ENCODE measurements at regions not wholly inside any gene's neighbourhood (a gene's known extent, or its start where the extent isn't known, plus 50 kb on each side); places are given as distances from the start of the nearest gene placed in this dataset.
A peak's percentile ranks its signal among the peaks of the same experiment; 100 is the strongest.

- DNase-seq (ENCODE audit: low spot score) (peak; percentile 52), ATAC-seq (ENCODE audit: low read depth) (no peak)
- Histone ChIP-seq H3K4me3 (ENCODE audit: severe bottlenecking) (no peak overlapping the region), H3K27me3 (ENCODE audit: insufficient read depth, poor library complexity, severe bottlenecking) (peaks cover 39% of the 10 kb centered on the region), H3K36me3 (ENCODE audit: low read depth) (no peaks in the 10 kb centered on the region), H3K27ac (ENCODE audit: poor library complexity, severe bottlenecking) (no peak overlapping the region), H3K4me1 (ENCODE audit: insufficient read depth, poor library complexity, severe bottlenecking) (no peaks in the 10 kb centered on the region), H3K9me3 (ENCODE audit: severe bottlenecking) (no peaks in the 10 kb centered on the region)
- TF ChIP-seq CTCF (IDR thresholded peaks at IDR 0.05; ENCODE audit: poor library complexity, severe bottlenecking): no peak
These were observed 66.4 kb upstream of the KCNG1 start for GRCh38 chr20:51089272-51089781.

GRCh38 chr20:51087266-51087665, 64.4 kb upstream of the KCNG1 start:
- Histone ChIP-seq H3K36me3 (ENCODE audit: low read depth) (no peaks in the 10 kb centered on the region), H3K4me3 (ENCODE audit: severe bottlenecking) (no peak overlapping the region), H3K9me3 (ENCODE audit: severe bottlenecking) (no peaks in the 10 kb centered on the region), H3K27me3 (ENCODE audit: insufficient read depth, poor library complexity, severe bottlenecking) (peaks cover 41% of the 10 kb centered on the region), H3K27ac (ENCODE audit: poor library complexity, severe bottlenecking) (no peak overlapping the region), H3K4me1 (ENCODE audit: insufficient read depth, poor library complexity, severe bottlenecking) (no peaks in the 10 kb centered on the region)
- TF ChIP-seq CTCF (IDR thresholded peaks at IDR 0.05; ENCODE audit: poor library complexity, severe bottlenecking): no peak
- no peak for ATAC-seq (ENCODE audit: low read depth)
- peak; percentile 35 for DNase-seq (ENCODE audit: low spot score)

GRCh38 chr20:51085769-51086168, 62.9 kb upstream of the KCNG1 start:
- no peaks in the 10 kb centered on the region for H3K4me1 ChIP-seq (ENCODE audit: insufficient read depth, poor library complexity, severe bottlenecking)
- no peaks in the 10 kb centered on the region for H3K9me3 ChIP-seq (ENCODE audit: severe bottlenecking)
- ATAC-seq (ENCODE audit: low read depth) (peak; percentile 26; the same call in 1 of the 3 replicates), DNase-seq (ENCODE audit: low spot score) (peak; percentile 7)
- no peak overlapping the region for H3K27ac ChIP-seq (ENCODE audit: poor library complexity, severe bottlenecking)
- H3K4me3 ChIP-seq (ENCODE audit: severe bottlenecking): no peak overlapping the region
- H3K27me3 ChIP-seq (ENCODE audit: insufficient read depth, poor library complexity, severe bottlenecking): peaks cover 28% of the 10 kb centered on the region
- no peaks in the 10 kb centered on the region for H3K36me3 ChIP-seq (ENCODE audit: low read depth)
- no peak for TF ChIP-seq CTCF (IDR thresholded peaks at IDR 0.05; ENCODE audit: poor library complexity, severe bottlenecking)

- no peak overlapping the region for H3K4me3 ChIP-seq (ENCODE audit: severe bottlenecking)
- H3K4me1 ChIP-seq (ENCODE audit: insufficient read depth, poor library complexity, severe bottlenecking): no peaks in the 10 kb centered on the region
- H3K27me3 ChIP-seq (ENCODE audit: insufficient read depth, poor library complexity, severe bottlenecking): peaks cover 22% of the 10 kb centered on the region
- no peak for TF ChIP-seq CTCF (IDR thresholded peaks at IDR 0.05; ENCODE audit: poor library complexity, severe bottlenecking)
- peak; percentile 15 for DNase-seq (ENCODE audit: low spot score)
- ATAC-seq (ENCODE audit: low read depth): no peak
- no peak overlapping the region for H3K27ac ChIP-seq (ENCODE audit: poor library complexity, severe bottlenecking)
- H3K9me3 ChIP-seq (ENCODE audit: severe bottlenecking): no peaks in the 10 kb centered on the region
- no peaks in the 10 kb centered on the region for H3K36me3 ChIP-seq (ENCODE audit: low read depth)
These were observed 61.9 kb upstream of the KCNG1 start for GRCh38 chr20:51084593-51085377.

GRCh38 chr20:51083447-51083846, 60.5 kb upstream of the KCNG1 start:
- peaks cover 22% of the 10 kb centered on the region for H3K27me3 ChIP-seq (ENCODE audit: insufficient read depth, poor library complexity, severe bottlenecking)
- H3K9me3 ChIP-seq (ENCODE audit: severe bottlenecking): no peaks in the 10 kb centered on the region
- H3K27ac ChIP-seq (ENCODE audit: poor library complexity, severe bottlenecking): no peak overlapping the region
- ATAC-seq (ENCODE audit: low read depth) (no peak), DNase-seq (ENCODE audit: low spot score) (peak; percentile 72)
- H3K36me3 ChIP-seq (ENCODE audit: low read depth): no peaks in the 10 kb centered on the region
- TF ChIP-seq CTCF (IDR thresholded peaks at IDR 0.05; ENCODE audit: poor library complexity, severe bottlenecking): no peak
- no peak overlapping the region for H3K4me3 ChIP-seq (ENCODE audit: severe bottlenecking)
- no peaks in the 10 kb centered on the region for H3K4me1 ChIP-seq (ENCODE audit: insufficient read depth, poor library complexity, severe bottlenecking)

Data from RWPE2 (cell line).